ENCODE measurements at regions not wholly inside any gene's neighbourhood (a gene's known extent, or its start where the extent isn't known, plus 50 kb on each side); places are given as distances from the start of the nearest gene placed in this dataset.
A peak's percentile ranks its signal among the peaks of the same experiment; 100 is the strongest.

- TF ChIP-seq REST (IDR thresholded peaks at IDR 0.05; ENCODE audit: borderline replicate concordance): peak; percentile 39; the same call in 1 of the 2 replicates
- TF ChIP-seq REST (CRISPR knock-in tag; IDR thresholded peaks at IDR 0.05; ENCODE audit: low read depth): no peak
- no peak for TF ChIP-seq SFPQ (IDR thresholded peaks at IDR 0.05; ENCODE audit: low read depth, low read length)
- peak in 1 of 3 experiments; percentile 36; a peak in 2 of 6 replicates for TF ChIP-seq CTCF (IDR thresholded peaks at IDR 0.05 in 2 of 3, conservative IDR thresholded peaks at IDR 0.05 in 1 of 3; ENCODE audit: insufficient read depth in 2 of 3, low read depth in 1 of 3, low read length in 3 of 3)
- TF ChIP-seq SMARCB1 (IDR thresholded peaks at IDR 0.05; ENCODE audit: insufficient read length, low read depth): no peak
Measured at GRCh38 chr21:17903029-17903806, 84.1 kb upstream of the C21orf91 start (continued).
